HL-60 (cell line): ENCODE measurements at regions not wholly inside any gene's neighbourhood (a gene's known extent, or its start where the extent isn't known, plus 50 kb on each side); places are given as distances from the start of the nearest gene placed in this dataset.

ENCODE experiments used
- CTCF ChIP-seq: IDR thresholded peaks from one replicate; pipeline ENCODE4 v1.5.1; 2011; ENCODE audit warnings: low read length, control low read depth, inconsistent platforms; ENCODE audit not compliant: insufficient read depth
- POLR2AphosphoS5 ChIP-seq: IDR thresholded peaks from 2 replicates; pipeline ENCODE4 v1.6.1; 2012; ENCODE audit warnings: low read depth
- TF ChIP-seq, protein P1 (sequence below): IDR thresholded peaks from 2 replicates; pipeline ENCODE4 v1.6.1; 2012; ENCODE audit warnings: low read depth; ENCODE audit not compliant: insufficient replicate concordance

- TF ChIP-seq CTCF (no peak), POLR2AphosphoS5 (no peak)
- TF ChIP-seq, protein P1, sequence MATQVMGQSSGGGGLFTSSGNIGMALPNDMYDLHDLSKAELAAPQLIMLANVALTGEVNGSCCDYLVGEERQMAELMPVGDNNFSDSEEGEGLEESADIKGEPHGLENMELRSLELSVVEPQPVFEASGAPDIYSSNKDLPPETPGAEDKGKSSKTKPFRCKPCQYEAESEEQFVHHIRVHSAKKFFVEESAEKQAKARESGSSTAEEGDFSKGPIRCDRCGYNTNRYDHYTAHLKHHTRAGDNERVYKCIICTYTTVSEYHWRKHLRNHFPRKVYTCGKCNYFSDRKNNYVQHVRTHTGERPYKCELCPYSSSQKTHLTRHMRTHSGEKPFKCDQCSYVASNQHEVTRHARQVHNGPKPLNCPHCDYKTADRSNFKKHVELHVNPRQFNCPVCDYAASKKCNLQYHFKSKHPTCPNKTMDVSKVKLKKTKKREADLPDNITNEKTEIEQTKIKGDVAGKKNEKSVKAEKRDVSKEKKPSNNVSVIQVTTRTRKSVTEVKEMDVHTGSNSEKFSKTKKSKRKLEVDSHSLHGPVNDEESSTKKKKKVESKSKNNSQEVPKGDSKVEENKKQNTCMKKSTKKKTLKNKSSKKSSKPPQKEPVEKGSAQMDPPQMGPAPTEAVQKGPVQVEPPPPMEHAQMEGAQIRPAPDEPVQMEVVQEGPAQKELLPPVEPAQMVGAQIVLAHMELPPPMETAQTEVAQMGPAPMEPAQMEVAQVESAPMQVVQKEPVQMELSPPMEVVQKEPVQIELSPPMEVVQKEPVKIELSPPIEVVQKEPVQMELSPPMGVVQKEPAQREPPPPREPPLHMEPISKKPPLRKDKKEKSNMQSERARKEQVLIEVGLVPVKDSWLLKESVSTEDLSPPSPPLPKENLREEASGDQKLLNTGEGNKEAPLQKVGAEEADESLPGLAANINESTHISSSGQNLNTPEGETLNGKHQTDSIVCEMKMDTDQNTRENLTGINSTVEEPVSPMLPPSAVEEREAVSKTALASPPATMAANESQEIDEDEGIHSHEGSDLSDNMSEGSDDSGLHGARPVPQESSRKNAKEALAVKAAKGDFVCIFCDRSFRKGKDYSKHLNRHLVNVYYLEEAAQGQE, result no peak
Observed at GRCh38 chr4:14308229-14308651, 680.7 kb upstream of the BOD1L1 start.
